GM21381 (cell line): ENCODE measurements at regions not wholly inside any gene's neighbourhood (a gene's known extent, or its start where the extent isn't known, plus 50 kb on each side); places are given as distances from the start of the nearest gene placed in this dataset.
"Not testable (repeated sequence)": the region's sequence is repeated elsewhere in the genome, so short reads cannot be mapped to it uniquely, and the experiment has no call there.

Source experiments
- ATAC-seq: cut with Tn5 transposase; IDR thresholded peaks from one replicate; pipeline ENCODE4 v1.9.1; 2021; ENCODE audit warnings: mild to moderate bottlenecking, moderate library complexity; ENCODE audit not compliant: unreplicated experiment

DNA sequence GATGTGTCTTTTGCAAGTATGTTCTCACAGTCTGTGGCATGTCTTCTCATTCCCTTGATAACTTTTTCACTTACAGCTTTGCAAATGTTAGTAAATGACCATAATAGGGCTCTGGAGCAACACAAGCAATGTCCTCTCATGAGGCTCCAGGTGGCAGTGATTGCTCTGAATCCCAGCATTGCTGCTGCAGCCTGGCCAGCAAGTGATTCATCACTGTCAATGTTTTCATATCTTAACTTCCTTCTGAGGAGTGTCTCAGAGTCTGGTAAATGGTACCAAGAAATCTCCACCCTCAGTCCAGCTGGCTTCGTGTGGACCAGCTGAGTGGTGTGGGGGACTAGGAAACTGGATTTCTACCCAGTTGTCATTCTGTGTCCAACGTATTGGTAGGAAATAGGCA is 139.6 kb downstream of the MYLK4 start:
- ATAC-seq = no peak

DNA sequence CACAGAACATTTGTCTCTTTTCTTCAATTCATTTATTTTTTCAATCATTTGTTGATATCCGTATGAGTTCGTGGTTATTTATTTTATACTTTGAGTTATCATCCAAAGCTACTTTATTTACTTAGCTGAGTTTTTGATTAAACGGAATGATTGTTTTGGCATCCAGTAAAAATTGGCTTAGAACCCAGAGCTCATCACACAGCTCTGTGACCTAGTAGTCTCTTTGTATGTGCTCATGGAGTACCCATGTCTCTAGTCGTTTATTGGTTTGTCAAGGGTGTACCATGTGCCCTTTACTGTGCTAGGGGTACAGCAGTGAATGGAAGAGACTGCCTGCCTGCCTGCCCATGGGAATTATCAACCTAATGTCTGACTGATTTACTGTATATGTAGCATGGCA is 142.2 kb downstream of the MYLK4 start:
- no peak for ATAC-seq

DNA sequence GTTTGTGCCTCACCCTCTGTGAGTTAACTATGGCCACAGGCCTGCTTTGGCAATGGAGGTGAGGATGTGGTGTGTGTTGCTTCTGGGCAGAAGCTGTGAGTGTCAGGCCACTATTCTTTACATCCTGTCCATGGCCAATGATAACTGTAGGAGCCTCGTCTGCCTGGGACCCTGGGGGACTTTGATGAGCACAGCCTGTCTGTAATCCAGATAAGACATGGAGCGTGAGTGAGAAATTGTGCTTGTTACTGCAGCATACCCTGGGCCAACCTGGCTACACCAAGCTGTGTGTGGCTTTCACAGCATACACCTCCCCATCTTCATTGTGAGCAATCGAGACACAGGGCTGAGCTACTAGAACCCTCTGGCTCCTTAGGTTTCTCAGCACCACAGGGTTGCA is 150.4 kb downstream of the MYLK4 start:
- no peak for ATAC-seq

DNA sequence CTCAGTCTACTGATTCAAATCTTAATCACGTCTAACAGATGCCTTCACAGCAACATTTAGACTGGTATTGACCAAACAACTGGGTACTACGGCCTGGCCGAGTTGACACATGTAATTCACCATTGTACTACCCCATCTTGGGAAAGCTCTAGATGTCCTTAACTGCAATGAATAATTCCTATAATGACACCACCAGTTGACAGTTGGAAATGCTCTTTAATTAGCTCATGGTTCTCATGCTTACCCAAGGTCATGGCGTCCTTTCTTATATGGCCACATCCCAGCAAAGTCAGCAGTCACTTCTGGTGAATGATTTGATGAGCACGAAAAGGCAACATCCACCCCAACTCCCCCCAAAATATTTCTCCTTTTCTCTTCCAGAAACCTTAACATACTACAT is 150.9 kb downstream of the MYLK4 start:
- ATAC-seq = no peak

DNA sequence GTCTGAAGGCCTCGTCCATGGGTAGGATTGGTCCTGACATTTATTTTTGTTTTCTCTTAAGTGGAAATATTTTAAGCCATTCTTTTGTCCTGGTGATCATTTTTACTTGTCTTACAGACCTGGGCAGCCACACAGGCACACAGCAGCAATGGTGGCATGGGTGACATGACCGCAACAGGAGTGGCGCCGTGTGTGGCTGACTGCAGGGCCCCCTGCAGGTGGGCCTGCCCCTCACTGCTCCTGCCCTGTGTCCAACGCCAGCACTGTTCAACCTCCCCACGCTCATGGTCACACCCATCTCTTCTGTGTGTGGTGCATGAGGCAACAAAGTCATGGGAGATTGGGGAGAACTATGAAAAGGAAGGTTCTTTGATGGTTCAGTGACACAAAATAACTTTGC is 151.9 kb downstream of the MYLK4 start:
- no peak for ATAC-seq

DNA sequence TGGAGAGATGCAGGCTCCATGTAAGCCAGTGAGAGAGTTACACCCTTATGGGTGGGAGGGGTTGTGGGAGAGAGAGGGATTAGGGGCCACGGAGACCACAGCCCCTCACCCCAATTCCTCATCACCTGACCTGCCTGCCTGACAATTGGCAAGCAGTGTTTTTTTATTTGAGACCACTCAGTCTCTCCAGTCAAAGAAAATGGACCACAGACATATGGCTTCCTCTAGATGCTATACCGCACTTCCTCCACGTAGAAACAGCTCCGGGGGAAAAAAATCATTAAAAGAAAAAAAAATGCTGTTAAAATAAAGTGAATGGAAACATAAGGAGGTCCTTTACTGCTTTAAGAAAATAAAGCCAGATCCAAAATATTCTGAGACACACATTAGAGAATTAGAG is 152.7 kb downstream of the MYLK4 start:
- ATAC-seq = no peak

DNA sequence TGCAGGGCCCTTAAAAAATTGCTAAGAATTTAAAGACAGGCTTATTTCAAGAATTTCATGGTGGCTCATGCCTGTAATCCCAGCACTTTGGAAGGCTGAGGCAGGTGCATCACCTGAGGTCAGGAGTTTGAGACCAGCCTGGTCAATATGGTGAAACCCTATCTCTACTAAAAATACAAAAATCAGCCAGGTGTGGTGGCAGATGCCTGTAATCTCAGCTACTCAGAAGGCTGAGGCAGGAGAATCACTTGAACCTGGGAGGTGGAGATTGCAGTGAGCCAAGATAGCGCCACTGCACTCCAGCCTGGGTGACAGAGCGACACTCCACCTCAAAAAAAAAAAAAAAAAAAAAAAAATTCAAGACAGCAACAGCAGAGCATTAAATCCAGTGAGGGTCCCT is 153.3 kb downstream of the MYLK4 start:
- ATAC-seq = not testable (repeated sequence)

DNA sequence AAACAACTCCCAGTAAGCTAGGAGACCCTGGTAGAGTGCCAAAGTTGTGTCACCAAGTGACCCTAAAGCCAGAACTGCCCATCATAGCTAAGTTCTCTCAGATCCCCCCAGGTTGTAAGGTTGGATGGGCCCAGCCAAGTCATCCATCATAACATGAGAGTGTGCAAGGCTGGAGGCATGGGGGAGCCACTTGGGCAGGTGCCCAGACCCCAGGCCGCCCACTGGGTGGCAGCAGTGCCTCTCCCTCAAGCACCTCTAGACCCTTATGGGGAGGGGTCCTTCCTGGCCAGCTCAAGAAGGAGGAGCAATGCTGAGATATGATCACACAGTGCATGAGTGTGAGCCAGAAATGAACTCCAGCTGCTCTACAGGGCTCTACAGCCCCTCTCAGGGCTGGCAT is 154.5 kb downstream of the MYLK4 start:
- no peak for ATAC-seq

DNA sequence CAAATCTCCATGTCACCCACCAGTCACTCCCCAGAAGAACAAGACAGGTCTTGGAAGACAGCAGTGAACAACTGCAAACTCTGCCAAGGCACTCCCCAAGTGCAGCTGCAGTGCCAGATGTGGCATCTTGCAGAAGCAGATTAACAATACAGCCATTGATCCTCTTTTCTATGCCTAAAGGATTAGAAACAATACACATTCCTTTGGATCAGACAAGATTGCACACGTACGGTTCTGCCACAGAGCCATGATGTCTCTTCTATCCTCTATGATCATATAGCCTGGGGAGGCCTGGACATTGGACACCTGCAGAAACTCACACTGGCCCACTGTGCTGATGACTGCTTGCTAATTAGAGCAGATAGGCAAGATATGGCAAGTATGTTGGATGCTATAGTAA is 155.9 kb downstream of the MYLK4 start:
- no peak for ATAC-seq

DNA sequence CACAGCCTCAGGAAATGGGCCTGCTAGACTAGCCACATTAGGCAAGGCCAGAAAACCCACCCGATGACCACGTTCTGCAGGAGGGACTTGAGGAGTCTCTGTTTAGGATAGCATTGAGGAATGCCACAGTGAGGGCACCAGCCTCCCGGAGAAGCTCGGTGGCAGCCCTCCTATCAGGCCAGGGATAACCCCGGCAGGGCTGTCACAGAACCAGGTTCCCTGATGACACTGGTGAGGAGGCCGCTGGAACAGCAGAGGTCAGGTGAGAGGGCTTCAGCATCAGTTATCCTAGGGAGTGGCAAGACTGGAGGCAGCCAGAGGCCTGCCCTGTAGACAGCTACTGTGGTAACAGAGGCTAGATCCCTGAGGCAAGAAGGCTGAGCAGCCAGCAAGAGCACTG is 157.6 kb downstream of the MYLK4 start:
- no peak for ATAC-seq

DNA sequence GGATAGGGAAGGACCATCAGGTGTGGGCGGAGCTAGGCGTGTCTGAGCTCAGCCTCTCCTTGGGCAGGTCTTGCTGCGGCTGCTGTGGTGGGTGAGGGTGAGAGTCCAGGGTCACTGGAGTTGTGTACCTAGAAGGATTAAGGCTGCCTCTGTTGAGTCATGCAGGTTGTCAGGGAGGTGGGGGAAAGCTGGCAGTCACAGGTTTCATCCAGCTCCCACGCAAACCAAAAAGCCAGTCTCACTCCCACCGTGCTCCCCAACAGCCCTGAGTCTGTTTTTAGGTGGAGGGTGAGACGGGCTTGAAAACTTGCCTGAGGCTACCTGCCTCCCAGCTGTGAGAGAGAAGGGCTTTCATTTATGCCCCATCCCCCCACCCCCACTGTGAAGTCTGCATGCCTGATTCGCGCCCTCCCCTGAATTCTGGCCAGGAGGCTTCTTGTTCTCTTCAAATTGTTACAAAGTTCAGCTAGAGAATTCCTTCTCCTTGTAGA is 161.5 kb downstream of the MYLK4 start:
- ATAC-seq = no peak

DNA sequence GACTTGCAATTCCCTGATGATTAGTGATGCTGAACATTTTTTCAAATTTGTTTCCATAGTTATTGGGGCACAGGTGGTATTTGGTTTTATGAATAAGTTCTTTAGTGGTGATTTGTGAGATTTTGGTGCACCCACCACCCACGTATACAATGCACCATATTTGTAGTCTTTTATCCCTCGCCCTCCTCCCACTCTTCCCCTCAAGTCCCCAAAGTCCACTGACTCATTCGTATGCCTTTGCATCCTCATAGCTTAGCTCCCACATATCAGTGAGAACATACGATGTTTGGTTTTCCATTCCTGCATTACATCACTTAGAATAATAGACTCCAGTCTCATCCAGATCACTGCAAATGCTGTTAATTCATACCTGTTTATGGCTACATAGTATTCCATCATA is 167.3 kb downstream of the MYLK4 start:
- ATAC-seq = no peak

DNA sequence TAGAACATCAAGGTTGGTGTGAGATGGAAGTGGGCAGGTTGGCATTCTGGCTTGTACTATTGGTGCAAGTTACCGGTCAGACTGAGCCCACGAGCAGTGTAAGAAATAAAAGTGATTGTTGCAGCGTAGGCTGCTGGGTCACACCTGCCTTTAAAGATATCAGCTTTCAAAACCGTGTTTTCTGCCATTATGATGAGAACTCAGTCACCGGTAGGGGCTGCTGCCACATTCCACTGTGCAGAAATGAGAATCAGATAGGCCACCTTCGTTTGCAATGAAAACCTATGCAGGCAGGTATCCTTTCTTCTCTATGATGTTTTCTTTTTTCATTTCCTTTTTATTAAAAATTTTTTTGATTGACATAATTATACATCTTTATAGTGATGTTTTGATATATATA is 168.5 kb downstream of the MYLK4 start:
- no peak for ATAC-seq

DNA sequence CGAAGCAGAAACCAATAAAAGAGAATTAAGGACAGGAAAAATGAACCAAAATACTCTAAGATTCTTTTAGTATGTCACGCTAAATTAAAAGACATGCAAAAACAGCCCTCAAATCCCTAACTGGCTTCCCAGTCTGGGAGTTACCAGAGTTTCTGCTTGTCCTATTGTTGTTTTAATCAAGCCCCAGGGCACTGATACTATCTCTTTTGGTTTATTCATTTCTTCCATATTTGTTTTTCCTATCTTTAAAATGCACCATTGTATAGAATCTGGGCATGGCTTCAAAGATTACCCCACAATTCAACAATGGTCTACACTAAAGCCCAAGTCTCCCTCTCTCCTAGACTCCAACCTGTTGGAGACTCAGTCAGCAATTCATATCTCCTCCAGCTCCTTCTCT is 169.1 kb downstream of the MYLK4 start:
- no peak for ATAC-seq

DNA sequence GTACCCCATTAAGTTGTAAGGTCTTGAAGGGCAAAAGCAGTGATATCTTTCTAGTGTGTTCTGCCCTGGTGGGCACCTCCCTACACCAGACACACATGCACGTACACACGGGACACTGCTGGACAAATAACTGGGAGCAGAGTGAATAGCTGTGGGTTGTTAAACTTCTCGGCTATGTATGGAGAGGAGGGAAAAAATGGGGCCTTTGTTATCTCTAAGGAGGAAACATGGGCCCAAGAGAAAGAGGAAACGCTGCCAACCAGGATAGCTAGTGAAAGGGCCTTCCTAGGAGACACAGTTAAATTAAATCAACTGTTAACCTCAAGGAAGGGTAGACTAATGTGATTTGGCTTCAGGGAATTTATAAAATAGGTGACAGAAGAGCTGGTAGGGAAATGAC is 169.7 kb downstream of the MYLK4 start:
- ATAC-seq = no peak

DNA sequence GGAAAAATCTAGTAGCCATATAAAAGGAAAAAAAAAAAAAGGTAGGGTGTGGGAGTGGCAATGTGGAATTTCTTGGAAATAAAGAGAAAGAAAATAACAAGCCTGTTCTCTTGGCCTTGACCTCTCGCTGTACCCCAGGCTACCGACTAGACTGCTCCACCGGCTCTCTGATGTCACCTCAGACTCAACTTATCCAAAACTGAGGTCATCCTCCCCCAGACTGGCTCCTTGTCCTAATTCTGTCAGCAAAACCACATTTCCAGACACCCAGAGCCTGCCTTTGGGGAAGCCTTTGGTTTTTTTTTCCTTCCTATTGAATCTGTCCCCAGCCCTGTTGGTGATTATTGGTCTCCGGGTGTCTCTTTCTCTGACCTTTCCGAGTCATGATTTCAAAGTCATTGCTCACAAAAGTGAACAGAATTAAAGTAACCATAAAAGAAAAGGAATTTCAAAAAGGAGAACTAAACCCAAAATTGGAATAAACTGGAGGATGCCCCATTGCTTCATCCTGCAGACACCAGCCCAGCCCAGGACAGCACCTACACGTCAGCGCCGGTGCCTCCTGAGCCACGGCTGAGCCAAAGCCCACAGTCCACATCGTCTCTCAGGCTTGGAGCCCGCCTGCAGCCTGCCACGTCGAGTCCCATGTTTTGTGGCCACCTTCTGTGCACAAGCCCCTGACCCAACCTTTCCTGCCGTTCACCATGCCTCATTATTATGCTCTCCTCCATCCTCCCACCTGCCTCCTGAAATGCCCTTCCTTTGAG is 170.7 kb downstream of the MYLK4 start:
- no peak for ATAC-seq

DNA sequence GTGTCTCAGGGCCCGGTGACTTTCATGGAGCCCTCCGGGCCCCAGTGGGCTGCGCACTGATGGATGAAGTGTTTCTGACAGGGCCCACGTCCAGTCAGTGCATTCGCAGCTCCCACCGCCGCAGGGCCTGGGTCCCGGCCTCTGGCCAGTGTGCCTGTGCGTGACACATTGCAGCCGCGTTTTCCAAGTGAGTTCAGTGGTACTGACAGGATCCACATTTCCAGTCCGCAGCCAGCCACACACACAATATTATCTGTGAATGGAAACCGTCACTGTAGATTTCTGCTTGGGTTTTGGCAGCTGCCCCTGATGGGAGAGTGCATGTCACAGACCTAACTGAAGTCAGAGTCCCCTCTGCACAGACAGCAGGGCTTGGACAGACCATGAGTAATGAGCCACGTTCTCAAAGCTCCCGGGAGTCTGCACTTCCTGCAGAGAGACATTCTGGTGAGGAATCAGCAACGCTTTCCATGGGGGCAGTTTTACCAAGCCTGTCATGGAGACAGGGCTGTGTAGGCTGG is 171.4 kb downstream of the MYLK4 start:
- no peak for ATAC-seq

DNA sequence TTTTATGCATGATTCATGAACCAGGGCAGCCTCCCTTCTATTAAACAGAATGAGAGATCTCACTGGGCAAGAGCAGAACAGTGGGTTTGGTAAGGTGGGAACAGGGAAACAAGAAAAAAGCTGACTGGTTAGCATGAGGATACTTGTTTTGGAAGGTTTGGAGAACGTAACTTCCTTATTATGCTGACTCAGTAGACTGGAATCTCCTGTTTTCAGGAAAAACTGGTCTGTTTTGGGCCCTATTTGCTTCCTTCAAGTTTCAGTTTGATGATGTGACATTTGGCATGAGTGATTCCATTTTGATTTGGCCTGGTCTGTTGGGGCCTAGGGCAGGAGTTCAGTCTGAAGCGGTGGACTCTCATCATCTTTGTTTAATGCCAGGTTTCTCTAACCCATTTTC is 172.0 kb downstream of the MYLK4 start:
- ATAC-seq = no peak

DNA sequence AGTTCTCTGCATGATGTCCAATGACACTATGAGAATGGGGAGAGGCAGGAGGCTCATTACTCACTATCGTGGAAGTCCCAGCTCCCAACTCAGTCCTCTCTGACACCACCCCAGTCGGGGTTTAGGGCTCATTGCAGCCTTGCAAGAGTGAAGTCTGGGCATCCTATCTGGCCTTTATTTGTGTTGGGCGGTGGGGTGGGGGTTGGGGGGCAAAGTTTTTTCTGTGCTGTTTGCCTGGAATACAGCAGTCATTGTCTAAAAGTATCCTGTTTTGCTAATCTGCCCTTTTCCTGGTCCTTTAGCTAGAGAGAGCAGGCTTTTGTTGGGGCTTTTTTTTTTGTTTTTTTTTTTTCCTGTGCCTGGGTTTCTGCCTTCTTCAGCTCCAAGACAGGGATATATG is 174.2 kb downstream of the MYLK4 start:
- ATAC-seq = no peak

DNA sequence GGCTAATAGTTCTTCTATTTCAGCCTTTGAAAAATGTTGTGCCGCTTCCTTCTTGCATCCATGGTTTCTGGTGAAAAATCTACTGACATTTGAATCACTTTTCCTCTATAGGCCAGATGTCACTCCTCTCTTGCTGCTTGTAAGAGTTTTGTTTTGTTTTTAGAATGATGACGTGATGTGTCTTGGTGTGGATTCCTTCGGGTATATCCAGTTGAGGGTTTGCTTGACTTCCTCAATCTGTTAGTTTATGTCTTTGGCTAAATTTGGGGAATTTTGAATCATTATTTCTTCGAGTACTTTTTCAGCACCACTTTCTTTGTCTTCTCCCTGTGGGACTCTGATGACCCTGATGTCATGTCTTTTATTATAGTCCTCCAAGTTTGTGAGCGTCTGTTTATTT is 175.5 kb downstream of the MYLK4 start:
- no peak for ATAC-seq

DNA sequence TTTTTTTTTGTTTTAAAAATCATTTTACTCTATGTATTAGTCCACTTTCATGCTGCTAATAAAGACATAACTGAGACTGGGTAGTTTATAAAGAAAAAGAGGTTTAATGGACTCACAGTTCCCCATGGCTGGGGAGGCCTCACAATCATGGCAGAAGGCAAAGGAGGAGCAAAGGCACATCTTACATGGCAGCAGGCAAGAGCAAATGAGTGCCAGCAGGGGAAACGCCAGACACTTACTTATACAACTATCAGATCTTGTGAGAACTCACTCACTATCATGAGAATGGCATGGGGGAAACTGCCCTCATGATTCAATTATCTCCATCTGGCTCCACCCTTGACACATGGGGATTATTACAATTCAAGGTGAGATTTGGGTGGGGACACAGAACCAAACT is 181.3 kb downstream of the MYLK4 start:
- not testable (repeated sequence) for ATAC-seq

DNA sequence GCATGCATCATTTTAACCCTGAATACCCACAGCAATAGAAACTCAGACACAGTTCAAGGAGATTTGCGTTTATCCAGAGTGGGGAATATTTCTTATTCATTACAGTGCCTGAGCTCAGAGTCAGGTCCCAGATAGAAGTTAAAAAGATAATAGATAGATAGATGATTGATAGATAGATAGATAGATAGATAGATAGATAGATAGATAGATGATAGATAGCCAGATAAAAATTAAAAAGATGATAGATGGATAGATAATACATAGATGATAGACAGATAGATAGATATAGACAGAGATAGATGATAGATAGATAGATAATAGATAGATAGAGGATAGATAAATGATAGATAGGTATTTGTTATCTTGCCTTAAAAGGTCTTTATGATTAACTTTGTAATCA is 184.7 kb downstream of the MYLK4 start:
- ATAC-seq = no peak

DNA sequence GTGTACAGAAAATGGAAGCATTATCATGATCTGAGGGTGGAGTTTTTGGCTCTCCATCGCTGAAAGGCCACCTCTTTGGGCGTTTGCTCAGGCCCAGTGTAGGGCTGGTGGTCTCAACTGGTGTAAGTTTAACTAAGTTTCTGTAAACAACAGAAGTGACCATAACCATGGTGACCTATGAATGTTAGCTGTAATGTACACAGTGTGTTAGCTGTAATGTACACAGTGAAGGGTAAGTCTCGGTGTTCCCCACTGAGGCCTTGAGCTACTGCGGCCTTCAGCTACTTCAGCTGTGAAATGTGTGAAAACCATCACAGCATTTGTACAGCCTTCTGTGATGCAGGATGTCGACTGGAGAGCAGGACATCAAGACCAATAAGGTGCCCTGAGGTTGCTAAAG is 185.2 kb downstream of the MYLK4 start:
- no peak for ATAC-seq
